ENCODE measurements at regions not wholly inside any gene's neighbourhood (a gene's known extent, or its start where the extent isn't known, plus 50 kb on each side); places are given as distances from the start of the nearest gene placed in this dataset.
A peak's percentile ranks its signal among the peaks of the same experiment; 100 is the strongest.

- peak; percentile 5 for DNase-seq (ENCODE audit: low read depth, low spot score)
- in situ Hi-C loops (cut with HindIII; ENCODE audit: low pct_unique_long_range_greater_than_20kb, low sequenced_read_pairs): no loop called here
Measured at GRCh38 chr9:6703898-6704639, 53.7 kb upstream of the KDM4C start.

DNA sequence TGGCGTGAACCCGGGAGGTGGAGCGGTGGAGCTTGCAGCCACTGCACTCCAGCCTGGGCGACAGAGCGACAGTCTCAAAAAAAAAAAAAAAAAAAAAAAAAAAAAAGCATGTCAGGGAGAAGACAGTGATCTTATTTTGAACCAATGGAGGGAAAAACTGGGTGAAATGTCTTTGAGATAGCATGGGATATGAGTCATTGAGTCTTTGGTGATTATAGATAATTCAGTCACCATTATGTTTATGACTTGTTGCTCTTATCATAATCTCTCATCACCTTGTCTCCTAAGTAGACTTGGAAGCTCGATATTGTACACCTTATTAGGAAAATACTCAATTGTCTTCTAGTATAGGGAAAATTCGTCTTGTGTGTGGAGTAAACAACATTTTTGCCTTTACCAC lies 55.1 kb upstream of the KDM4C start:
- in situ Hi-C loops (cut with HindIII; ENCODE audit: low pct_unique_long_range_greater_than_20kb, low sequenced_read_pairs): no loop called here
- no peak for DNase-seq (ENCODE audit: low read depth, low spot score)

DNA sequence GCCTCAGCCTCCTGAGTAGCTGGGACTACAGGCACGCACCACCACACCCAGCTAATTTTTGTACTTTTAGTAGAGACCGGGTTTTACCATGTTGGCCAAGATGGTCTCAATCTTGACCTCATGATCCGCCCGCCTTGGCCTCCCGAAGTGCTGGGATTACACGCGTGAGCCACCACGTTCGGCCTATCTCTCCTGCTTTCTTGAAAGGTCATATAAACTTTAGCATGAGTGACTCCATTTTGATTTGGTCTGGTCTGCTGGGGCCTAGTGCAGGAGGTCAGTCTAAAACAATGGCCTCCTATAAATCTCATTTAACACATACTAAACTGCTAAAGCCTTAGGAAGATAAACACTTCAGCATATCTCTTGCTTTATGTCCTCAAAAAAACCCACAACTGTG lies 50.6 kb upstream of the GLDC start:
- in situ Hi-C loops (cut with HindIII; ENCODE audit: low pct_unique_long_range_greater_than_20kb, low sequenced_read_pairs): no loop called here
- DNase-seq (ENCODE audit: low read depth, low spot score): no peak

- no peak for DNase-seq (ENCODE audit: low read depth, low spot score)
- in situ Hi-C loops (cut with HindIII; ENCODE audit: low pct_unique_long_range_greater_than_20kb, low sequenced_read_pairs): no loop called here
Measured at GRCh38 chr9:6695121-6695814, 49.7 kb upstream of the GLDC start.
